OCI-LY1 (cell line): ENCODE measurements at regions not wholly inside any gene's neighbourhood (a gene's known extent, or its start where the extent isn't known, plus 50 kb on each side); places are given as distances from the start of the nearest gene placed in this dataset.

Experiments used
- H2AFZ ChIP-seq: fragments of 200-600 bp; sonication (generic), shearing (Covaris generic); 2 replicates; pipeline ENCODE4 v1.6.0; 2014; ENCODE audit warnings: antibody characterized with exemption, mild to moderate bottlenecking, low read length
- H3F3A ChIP-seq: fragments of 200-600 bp; sonication (generic), shearing (Covaris generic); 2 replicates; pipeline ENCODE4 v1.6.0; 2014; ENCODE audit warnings: mild to moderate bottlenecking, antibody characterized with exemption, low read length, moderate library complexity; ENCODE audit not compliant: insufficient read depth
- H3K27ac ChIP-seq: fragments of 200-600 bp; sonication (generic); 2 replicates; pipeline ENCODE4 v1.5.1; 2014; ENCODE audit warnings: low read length, mixed run types, mild to moderate bottlenecking, low read depth; ENCODE audit not compliant: poor library complexity, severe bottlenecking
- H3K27me3 ChIP-seq: fragments of 200-600 bp; sonication (generic); 2 replicates; pipeline ENCODE4 v1.6.0; 2014; ENCODE audit warnings: antibody characterized with exemption, mild to moderate bottlenecking, low read length, moderate library complexity; ENCODE audit not compliant: insufficient read depth
- H3K36me3 ChIP-seq: fragments of 200-600 bp; sonication (generic); 2 replicates; pipeline ENCODE4 v1.6.1; 2014; ENCODE audit warnings: mild to moderate bottlenecking, antibody characterized with exemption, low read length, moderate library complexity, mixed read lengths; ENCODE audit not compliant: insufficient read depth
- H3K4me1 ChIP-seq: fragments of 200-600 bp; sonication (generic); 2 replicates; pipeline ENCODE4 v1.5.1; 2014; ENCODE audit warnings: mild to moderate bottlenecking, low read length, moderate library complexity; ENCODE audit not compliant: insufficient read depth, severe bottlenecking
- H3K4me2 ChIP-seq: fragments of 200-600 bp; sonication (generic), shearing (Covaris generic); 2 replicates; pipeline ENCODE4 v1.6.1; 2014; ENCODE audit warnings: low read length
- H3K4me3 ChIP-seq: fragments of 200-600 bp; sonication (generic); 2 replicates; pipeline ENCODE4 v1.5.1; 2014; ENCODE audit warnings: low read length, low read depth, mild to moderate bottlenecking, mixed read lengths; ENCODE audit not compliant: poor library complexity, severe bottlenecking
- H3K79me2 ChIP-seq: fragments of 200-600 bp; shearing (Covaris generic); 2 replicates; pipeline ENCODE4 v1.6.1; 2016; ENCODE audit warnings: mixed run types, low read length, mixed read lengths; ENCODE audit not compliant: insufficient read depth
- H3K9ac ChIP-seq: fragments of 200-600 bp; sonication (generic), shearing (Covaris generic); 2 replicates; pipeline ENCODE4 v1.6.1; 2014; ENCODE audit warnings: mild to moderate bottlenecking, low read length, mixed read lengths
- H3K9me2 ChIP-seq: fragments of 200-600 bp; sonication (generic), shearing (Covaris generic); 2 replicates; pipeline ENCODE4 v1.6.1; 2014; ENCODE audit warnings: low read depth, mild to moderate bottlenecking, low read length, mixed read lengths
- H3K9me3 ChIP-seq: fragments of 200-600 bp; shearing (Covaris generic); 2 replicates; pipeline ENCODE4 v1.6.1; 2014; ENCODE audit warnings: low read length, mixed read lengths
- H4K20me1 ChIP-seq: fragments of 200-600 bp; sonication (generic), shearing (Covaris generic); 2 replicates; pipeline ENCODE4 v1.6.0; 2016; ENCODE audit warnings: mild to moderate bottlenecking, low read length; ENCODE audit not compliant: insufficient read depth
- EZH2 ChIP-seq: fragments of 200-600 bp; sonication (generic), shearing (Covaris generic); IDR thresholded peaks from 2 replicates; pipeline ENCODE4 v1.8.0; 2017; ENCODE audit warnings: borderline replicate concordance, mixed run types, mild to moderate bottlenecking, antibody characterized with exemption, low read length, moderate library complexity, mixed read lengths
- TF ChIP-seq, protein P1 (sequence below): fragments of 200-600 bp; sonication (generic), shearing (Covaris generic); IDR thresholded peaks from 2 replicates; pipeline ENCODE4 v1.5.1; 2017; ENCODE audit warnings: mild to moderate bottlenecking, antibody characterized with exemption, low read length, moderate library complexity, mixed read lengths

DNA sequence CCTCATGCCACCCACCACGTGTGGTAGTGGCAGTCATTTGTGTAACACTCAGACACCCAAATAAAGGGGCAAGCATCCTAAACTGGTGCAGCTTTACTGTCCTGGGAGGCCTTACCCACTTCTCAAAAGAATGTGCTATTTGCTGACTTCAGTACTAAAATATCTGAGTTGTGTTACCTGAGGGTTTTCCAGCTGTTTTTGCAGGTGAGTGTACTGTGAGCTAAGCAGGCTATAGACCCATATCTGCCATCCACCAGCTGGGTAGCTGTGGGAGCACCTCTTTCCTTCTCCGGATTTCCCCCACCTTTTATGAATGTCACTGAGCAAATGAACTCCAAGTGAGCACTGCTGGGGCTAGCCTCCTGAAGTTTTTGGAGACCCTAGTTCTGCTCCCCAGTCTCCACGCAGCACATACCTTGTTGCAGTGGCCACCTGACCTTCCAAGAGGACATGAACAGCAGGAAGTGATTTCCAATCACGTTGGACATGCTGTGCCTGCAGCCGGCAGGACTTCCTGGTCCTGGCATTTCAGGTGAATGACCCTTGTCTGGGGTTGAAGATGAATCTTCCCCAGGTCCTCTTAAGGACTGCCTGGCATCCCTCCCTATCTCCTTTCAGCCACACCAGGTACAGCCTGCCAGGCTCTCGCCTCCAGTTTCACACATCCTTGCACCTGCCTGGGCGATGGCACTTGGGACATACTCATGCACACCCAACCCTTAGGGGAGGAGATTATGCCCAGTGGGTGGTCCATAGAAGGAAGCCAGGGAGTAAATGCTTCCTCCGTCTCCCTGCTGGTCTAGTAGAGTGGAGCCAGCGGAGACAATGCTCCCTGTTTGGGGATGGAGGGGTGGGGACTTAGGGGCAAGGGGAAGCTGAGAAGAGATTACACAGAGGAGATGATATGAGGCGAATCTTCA lies 109.5 kb upstream of the SPATA13 start:
- Histone ChIP-seq H3K9me2 (no peaks in the 10 kb centered on the region), H3K4me3 (no peak overlapping the region), H3K4me2 (no peak overlapping the region), H3F3A (no peaks in the 10 kb centered on the region), H3K4me1 (no peaks in the 10 kb centered on the region), H3K27me3 (no peaks in the 10 kb centered on the region), H3K9ac (no peak overlapping the region), H3K79me2 (no peaks in the 10 kb centered on the region), H4K20me1 (no peaks in the 10 kb centered on the region), H3K27ac (no peak overlapping the region), H3K9me3 (no peaks in the 10 kb centered on the region), H2AFZ (no peak overlapping the region), H3K36me3 (no peaks in the 10 kb centered on the region)
- no peak for TF ChIP-seq EZH2
- TF ChIP-seq, protein P1, sequence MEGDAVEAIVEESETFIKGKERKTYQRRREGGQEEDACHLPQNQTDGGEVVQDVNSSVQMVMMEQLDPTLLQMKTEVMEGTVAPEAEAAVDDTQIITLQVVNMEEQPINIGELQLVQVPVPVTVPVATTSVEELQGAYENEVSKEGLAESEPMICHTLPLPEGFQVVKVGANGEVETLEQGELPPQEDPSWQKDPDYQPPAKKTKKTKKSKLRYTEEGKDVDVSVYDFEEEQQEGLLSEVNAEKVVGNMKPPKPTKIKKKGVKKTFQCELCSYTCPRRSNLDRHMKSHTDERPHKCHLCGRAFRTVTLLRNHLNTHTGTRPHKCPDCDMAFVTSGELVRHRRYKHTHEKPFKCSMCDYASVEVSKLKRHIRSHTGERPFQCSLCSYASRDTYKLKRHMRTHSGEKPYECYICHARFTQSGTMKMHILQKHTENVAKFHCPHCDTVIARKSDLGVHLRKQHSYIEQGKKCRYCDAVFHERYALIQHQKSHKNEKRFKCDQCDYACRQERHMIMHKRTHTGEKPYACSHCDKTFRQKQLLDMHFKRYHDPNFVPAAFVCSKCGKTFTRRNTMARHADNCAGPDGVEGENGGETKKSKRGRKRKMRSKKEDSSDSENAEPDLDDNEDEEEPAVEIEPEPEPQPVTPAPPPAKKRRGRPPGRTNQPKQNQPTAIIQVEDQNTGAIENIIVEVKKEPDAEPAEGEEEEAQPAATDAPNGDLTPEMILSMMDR = no peak

DNA sequence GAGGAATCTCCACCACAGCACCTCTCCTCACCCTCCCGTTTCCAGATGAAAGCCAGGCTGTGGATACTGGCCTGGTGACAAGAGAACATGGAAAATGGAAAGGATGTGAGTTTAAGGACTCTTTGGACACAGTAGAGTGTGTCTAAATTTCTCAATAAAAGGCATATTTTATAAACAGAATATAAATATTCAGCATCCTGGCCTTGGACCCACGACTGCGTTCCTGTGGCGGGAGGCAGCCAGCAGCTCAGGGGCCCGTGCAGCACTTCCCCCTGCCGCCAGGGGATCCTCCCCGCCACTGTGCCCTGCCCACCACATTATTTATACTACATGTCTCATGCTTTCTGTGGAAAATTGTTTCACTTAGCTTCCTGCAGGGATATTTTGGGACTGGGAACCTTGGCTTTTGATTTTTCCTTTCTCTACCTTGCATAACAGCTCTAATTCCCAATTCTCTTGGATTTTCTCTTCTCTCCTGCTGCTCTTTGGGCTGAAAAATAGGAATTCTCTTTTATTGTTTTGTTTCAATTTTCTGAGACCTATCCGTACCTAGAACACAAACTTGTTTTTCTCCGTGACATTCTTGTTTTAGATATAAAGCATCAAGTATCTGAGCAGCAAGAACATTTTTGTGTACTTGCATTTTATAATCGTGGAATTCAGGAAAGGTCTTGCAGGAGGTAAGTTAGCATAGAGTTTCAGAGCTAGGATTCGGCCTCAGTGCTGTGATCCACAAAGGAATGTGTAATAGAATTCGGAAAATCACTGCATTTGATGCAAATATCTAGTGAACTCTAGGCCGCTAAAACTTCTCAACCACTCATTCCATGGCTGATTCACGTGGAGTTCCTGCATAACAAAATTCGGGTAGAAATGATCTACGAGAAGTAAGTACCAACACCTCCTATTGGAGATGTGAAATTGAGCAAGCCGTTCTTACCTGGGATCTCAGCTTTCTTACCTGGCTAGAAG lies 107.7 kb upstream of the SPATA13 start:
- H3K4me2 ChIP-seq = no peak overlapping the region
- H3K27ac ChIP-seq = no peak overlapping the region
- H3K4me1 ChIP-seq = no peaks in the 10 kb centered on the region
- no peaks in the 10 kb centered on the region for H3K9me2 ChIP-seq
- H3K9ac ChIP-seq = no peak overlapping the region
- no peaks in the 10 kb centered on the region for H3F3A ChIP-seq
- TF ChIP-seq EZH2 = no peak
- TF ChIP-seq, protein P1 = no peak
- no peak overlapping the region for H3K4me3 ChIP-seq
- H2AFZ ChIP-seq = no peak overlapping the region
- H3K79me2 ChIP-seq = no peaks in the 10 kb centered on the region
- H4K20me1 ChIP-seq = no peaks in the 10 kb centered on the region
- no peaks in the 10 kb centered on the region for H3K36me3 ChIP-seq
- no peaks in the 10 kb centered on the region for H3K9me3 ChIP-seq
- no peaks in the 10 kb centered on the region for H3K27me3 ChIP-seq

DNA sequence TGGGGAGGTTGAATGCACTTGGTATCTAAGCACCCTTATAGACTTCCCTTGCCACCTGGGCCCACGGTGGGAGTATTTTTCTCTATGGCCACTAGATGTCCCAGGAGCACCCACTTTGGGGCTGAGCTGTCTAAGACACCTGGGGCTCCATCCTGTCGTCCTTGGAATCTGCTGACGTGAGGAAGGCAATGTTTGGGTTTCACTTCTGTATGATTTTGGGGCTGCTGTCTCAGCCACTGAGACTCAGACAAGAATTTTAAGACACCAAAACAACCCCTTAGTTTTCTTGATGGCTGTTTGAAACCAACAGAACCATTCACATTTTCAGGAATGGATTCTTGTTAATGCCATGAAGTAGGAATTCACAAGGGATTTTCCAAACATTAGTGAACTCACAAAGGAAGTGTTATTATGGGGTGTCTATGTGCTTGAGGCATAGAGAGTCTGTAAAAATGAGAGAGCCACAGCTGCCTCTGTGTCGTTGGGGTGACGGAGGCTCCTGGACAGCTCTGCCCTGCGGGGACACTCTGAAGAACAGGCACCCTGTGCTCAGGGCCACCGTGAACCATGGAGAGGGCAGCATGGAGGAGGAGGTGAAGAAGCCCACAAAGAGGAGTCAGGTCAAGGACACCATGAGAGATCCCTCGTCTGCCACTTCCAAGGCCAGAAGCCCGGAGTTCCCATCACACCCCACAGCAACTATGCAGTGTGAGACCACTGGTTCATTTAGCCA lies 106.8 kb upstream of the SPATA13 start:
- Histone ChIP-seq H3F3A (no peaks in the 10 kb centered on the region), H3K27me3 (no peaks in the 10 kb centered on the region), H3K9ac (no peak overlapping the region), H3K79me2 (no peaks in the 10 kb centered on the region), H3K4me2 (no peak overlapping the region), H3K36me3 (no peaks in the 10 kb centered on the region), H3K4me3 (no peak overlapping the region), H3K9me2 (no peaks in the 10 kb centered on the region), H3K4me1 (no peaks in the 10 kb centered on the region), H3K27ac (no peak overlapping the region), H4K20me1 (no peaks in the 10 kb centered on the region), H3K9me3 (no peaks in the 10 kb centered on the region), H2AFZ (no peak overlapping the region)
- TF ChIP-seq, protein P1 = peak; percentile 68
- no peak for TF ChIP-seq EZH2
